HuH-7.5 (cell line): ENCODE measurements at regions not wholly inside any gene's neighbourhood (a gene's known extent, or its start where the extent isn't known, plus 50 kb on each side); places are given as distances from the start of the nearest gene placed in this dataset.

ENCODE experiments used
- DNase-seq: peaks from one replicate; pipeline ENCODE4 v3.0.0; 2011; ENCODE audit warnings: low spot score

- no peak for DNase-seq
These were observed 80.4 kb downstream of the HSPH1 start for GRCh38 chr13:31081316-31081715.

- DNase-seq, result no peak
These were observed 86.9 kb downstream of the HSPH1 start for GRCh38 chr13:31074756-31075155.

GRCh38 chr13:31073859-31074718 lies 87.6 kb downstream of the HSPH1 start:
- no peak for DNase-seq

GRCh38 chr13:31072041-31072440 lies 89.7 kb downstream of the HSPH1 start:
- DNase-seq, result no peak

- DNase-seq, result no peak
These were observed 91.7 kb downstream of the HSPH1 start for GRCh38 chr13:31069808-31070534.

GRCh38 chr13:31068119-31068423 lies 93.6 kb downstream of the HSPH1 start:
- no peak for DNase-seq

- DNase-seq, result no peak
These were observed 94.1 kb downstream of the HSPH1 start for GRCh38 chr13:31067416-31068118.

GRCh38 chr13:31064636-31065035 lies 97.1 kb downstream of the HSPH1 start:
- no peak for DNase-seq

- DNase-seq, result no peak
These were observed 97.9 kb downstream of the HSPH1 start for GRCh38 chr13:31063772-31064171.

GRCh38 chr13:31060655-31061054 lies 101.0 kb downstream of the HSPH1 start:
- DNase-seq, result no peak

GRCh38 chr13:31060220-31060619 lies 101.5 kb downstream of the HSPH1 start:
- DNase-seq, result no peak

GRCh38 chr13:31057403-31058033 lies 104.2 kb downstream of the HSPH1 start:
- no peak for DNase-seq

- no peak for DNase-seq
These were observed 104.9 kb downstream of the HSPH1 start for GRCh38 chr13:31056644-31057271.

GRCh38 chr13:31055589-31055988 lies 106.1 kb downstream of the HSPH1 start:
- DNase-seq, result no peak

- no peak for DNase-seq
These were observed 107.1 kb downstream of the HSPH1 start for GRCh38 chr13:31054632-31055031.

GRCh38 chr13:31053896-31054295 lies 107.8 kb downstream of the HSPH1 start:
- DNase-seq, result no peak

GRCh38 chr13:31053091-31053490 lies 108.6 kb downstream of the HSPH1 start:
- DNase-seq, result no peak

GRCh38 chr13:31052478-31052877 lies 109.2 kb downstream of the HSPH1 start:
- no peak for DNase-seq

GRCh38 chr13:31051999-31052398 lies 109.7 kb downstream of the HSPH1 start:
- no peak for DNase-seq

GRCh38 chr13:31050486-31051400 lies 111.0 kb downstream of the HSPH1 start:
- DNase-seq, result no peak

- no peak for DNase-seq
These were observed 111.9 kb downstream of the HSPH1 start for GRCh38 chr13:31049833-31050232.
